GM12892 (cell line): ENCODE measurements at regions not wholly inside any gene's neighbourhood (a gene's known extent, or its start where the extent isn't known, plus 50 kb on each side); places are given as distances from the start of the nearest gene placed in this dataset.

Experiments used
- POLR2A ChIP-seq: IDR thresholded peaks from 2 replicates; pipeline ENCODE4 v1.6.1; 2011; ENCODE audit warnings: low read depth, low read length, control low read depth
- POLR2AphosphoS5 ChIP-seq: IDR thresholded peaks from 2 replicates; pipeline ENCODE4 v1.6.1; 2011; ENCODE audit warnings: low read depth, low read length, control low read depth
- TAF1 ChIP-seq: IDR thresholded peaks from 2 replicates; pipeline ENCODE4 v1.6.1; 2011; ENCODE audit warnings: low read depth, mild to moderate bottlenecking, control low read depth, low read length, borderline replicate concordance

DNA sequence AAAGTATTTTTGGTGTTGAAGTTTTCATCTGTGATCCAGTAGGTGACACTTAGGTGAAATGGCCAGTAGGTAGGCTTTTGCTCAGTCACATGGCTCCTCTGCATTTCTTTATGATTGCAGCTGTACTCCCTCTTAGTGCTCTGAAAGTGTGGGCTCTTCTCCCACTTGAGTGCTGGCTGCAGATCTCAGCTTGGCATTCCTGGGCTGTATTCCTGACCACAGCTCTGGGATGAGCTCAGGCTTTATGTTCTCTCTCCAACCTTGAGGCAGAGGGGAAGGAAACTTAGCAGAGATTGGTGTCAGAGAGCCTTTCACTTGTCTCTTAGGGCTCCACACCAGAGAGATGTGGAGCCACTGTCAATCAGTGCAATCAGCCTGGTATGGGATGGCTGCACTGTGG is 254.3 kb downstream of the NDFIP2 start:
- no peak for TF ChIP-seq POLR2AphosphoS5
- TF ChIP-seq POLR2A: no peak
- TF ChIP-seq TAF1: no peak
